GM18498 (cell line): ENCODE measurements at regions not wholly inside any gene's neighbourhood (a gene's known extent, or its start where the extent isn't known, plus 50 kb on each side); places are given as distances from the start of the nearest gene placed in this dataset.
A peak's percentile ranks its signal among the peaks of the same experiment; 100 is the strongest.

Source experiments
- ATAC-seq: cut with Tn5 transposase; IDR thresholded peaks from one replicate; pipeline ENCODE4 v1.9.1; 2021; ENCODE audit warnings: mild to moderate bottlenecking, moderate library complexity; ENCODE audit not compliant: unreplicated experiment

DNA sequence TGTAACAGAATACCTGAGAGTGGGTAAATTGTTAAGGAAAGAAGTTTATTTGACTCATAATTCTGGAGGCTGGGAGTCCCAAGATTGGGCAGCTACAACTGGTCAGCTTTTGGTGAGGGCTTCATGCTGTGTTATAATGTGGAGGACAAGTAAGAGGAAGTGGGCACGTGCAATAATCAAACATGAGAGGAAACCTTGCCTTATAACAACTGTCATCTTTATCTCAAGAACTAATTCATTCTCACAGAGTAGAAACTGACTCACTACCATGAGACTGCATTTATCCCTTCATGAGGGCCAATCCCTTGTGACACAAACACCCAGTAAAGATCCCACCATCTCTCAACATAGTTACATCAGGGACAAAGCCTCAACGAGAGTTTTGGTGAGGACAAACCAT lies 318.1 kb upstream of the NT5C1B start:
- ATAC-seq = no peak

DNA sequence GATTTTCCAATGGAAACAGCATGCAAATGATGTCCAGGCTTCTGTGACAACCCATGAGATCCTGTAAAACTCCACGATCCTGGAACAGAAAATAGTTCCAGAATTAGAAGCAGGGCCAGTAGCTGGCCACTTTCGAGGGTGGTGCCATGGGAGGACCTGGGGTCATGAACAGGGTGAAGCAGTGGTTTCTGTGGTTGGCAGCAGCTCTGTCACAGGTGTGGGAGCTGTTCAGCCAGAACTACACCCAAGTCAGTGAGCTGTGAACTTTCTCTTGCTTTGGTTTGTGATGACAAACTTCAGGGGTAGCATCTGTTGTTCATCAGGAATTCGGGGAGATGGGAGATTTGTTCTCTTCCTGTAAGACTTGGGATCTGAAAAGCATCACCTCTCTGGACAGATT lies 314.4 kb upstream of the NT5C1B start:
- peak; percentile 98 for ATAC-seq

DNA sequence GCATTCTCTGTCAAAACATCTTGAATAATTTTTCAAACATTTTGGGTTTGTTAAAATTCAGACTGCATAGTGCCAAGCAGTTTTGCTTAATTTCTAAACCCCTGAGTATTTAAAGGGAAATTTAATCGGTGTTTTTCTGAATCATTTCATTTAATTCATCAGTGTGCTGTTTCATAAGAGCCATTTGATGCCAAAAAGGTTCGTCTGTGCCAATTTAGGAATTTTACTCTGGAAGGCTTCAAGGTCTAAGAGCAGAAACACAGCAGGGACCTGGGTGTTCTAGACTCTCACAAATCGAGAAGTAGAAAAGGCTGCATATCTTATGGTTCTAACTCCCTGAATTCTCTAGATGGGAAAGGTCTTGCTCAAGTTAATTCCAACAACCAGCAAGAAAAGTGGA lies 311.9 kb upstream of the NT5C1B start:
- ATAC-seq = no peak

DNA sequence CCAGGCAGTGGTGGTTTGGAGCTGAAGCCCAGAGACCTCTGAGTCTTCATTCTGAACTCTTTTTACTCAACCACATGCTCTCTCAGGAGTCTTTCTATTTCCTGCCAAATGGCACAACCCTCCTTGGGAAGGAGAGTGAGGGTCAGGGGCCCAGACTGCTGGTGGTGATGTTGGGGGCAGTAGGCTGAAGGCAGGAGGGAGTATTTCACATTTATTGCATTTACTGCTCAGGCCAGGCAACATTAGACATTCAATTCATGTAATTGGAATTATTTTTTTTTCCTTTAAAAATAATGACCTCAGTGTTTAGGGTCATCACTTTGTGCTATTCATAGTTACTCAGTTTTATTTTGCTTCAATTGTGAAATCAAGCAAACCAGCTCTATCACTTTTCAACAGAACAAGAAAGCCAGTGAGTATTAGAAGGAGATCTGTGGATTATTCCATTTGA lies 311.3 kb upstream of the NT5C1B start:
- no peak for ATAC-seq

DNA sequence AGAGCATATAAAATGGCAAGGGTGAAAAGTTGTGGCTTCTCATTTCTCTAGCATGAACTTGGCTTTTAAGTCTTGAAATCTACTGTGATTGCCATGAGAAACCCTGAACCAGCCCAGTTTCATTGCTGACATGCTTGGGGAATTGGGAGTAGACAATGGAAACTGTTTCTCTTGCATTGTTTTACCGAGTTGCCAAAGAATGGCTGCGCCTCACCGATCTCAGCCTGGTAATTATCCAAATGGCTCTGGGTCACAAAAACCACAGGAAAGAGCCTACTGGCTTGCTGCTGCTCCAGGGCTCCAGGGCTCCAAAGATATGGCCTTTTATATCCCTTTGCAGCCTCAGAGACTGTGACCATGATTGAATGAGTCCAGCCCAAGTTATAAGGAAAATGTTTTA lies 310.4 kb upstream of the NT5C1B start:
- no peak for ATAC-seq

DNA sequence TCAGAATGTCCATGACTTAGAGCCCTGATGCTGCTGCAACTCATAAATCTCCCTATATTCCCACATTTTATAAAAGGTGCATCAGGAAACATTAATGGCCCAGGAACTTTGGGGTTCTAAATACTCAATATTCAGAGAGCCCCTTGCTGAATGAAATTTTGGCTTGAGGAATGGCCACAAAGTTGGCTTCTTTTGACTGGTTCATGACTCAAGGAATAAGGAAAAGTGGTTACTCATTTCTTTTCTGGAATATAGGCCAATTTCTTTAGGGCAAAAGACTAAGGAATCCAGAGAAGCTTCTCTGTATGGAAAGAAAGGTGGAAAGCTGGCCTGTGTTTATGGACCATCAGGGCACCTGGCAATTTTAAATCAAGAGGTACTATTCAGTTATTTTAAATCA lies 308.9 kb upstream of the NT5C1B start:
- ATAC-seq = no peak

DNA sequence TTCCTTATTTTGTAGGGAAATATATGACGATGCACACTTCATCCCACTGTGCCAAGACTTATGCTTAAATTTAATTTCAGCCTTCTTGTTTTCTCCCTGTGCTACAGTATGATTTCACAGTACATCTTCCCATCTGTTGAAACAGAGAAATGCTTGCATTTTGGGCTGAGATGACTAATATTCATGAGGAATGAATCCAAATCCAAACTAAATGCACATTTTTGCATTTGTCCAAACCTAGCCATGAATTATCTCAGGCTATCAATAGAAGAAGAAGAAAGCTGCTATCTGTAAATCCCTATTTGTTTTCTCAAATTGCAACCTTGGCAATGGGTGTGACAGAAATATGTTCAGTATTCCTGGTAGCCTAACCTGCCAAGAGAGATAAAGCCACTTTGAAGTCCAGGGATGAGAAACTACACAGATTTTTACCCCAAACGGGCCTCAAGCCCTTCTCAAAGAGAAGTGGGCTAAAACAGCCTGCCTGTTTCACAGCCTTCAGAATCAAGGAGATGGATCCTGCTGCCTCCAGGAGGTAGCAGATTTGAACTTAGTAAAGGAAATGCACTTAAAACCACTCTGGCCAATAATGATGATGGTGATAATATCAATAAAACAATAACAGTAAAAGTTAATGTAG lies 306.9 kb upstream of the NT5C1B start:
- ATAC-seq = no peak

DNA sequence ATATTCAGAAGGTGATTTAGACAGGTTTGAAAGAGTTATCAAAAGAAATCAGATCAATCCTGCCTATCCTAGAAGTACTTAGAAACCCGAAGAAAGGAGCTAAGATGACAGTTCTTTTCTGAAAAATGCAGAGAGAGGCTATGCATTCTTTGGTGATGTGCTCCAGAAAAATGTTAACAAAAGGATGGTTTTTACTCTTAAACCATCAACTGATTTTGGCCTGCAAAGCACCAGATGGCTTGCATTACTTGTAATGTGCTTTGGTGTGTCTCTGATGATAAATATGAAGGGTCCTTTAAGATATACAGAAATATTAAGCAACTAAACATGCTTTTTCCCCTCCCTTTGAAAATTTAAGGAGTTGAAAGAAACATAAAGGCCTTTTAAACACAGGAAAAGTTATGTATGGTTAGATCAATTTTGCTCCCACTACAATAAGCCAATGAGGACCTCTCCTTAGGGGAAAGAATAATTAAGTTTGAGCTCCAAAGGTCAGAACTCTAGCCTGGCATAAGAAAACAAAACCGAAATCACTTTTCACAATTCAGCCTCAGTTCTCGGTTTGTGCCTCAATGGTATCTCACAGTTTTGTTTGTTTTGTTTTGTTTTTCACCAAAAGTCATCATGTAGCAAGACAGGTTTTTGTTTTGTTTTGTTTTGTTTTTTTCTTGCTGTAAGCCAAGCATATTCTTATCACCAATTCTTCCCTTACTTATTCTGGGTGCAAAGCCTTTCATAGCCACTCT lies 302.4 kb upstream of the NT5C1B start:
- ATAC-seq = no peak

DNA sequence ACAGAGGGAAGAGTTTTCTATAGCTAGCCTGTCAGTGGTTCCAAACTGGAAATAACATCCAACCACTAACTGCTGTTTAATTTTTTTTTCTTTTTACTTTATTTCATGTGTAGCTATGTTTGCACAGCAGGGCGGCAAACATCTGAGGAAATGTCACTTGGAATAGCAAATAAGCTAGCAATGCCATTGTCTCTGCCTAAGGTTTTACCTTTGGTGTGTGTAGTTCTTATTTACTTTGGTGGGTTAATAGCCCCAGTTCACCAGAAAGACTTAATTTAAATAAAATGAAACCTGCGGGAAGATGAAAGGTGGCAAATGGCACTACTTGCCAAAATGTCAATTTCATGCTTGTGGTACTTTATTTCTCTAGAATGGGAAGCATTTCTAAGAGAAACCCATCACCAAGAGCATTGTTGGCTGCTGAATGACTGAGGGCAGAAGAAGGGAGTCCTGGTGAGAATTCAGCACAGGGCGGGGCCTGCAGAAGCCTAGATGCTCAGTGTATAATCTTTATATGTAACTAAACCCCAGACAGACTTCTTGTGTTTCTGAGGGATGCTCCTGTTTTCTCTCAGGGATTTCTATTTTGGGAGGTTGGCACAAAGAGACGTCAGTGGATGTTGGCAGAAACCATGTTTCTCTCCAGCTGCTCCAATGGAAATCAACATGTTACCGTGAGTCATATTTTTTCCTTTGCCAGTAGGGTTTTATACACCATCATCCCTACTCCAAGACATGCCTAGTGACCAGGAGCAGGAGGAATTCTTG lies 300.4 kb upstream of the NT5C1B start:
- ATAC-seq = no peak

DNA sequence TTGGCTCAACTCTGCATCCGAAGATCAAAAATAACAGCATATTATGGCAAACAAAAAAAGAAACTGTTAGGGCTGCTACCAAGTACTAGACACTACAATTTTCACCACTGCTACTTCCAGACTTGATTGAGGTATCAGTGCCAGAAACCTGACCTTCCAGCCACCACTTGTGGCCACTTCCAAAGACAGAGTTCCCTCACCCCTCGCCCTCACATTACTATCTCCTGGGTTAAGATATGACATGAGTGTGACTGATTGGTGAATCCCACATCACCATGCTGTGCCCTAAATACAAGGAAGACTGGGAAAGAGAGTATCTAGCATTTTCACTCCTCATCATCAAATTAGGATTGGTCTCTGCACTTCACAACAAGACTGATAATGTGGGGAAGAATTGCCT lies 296.1 kb upstream of the NT5C1B start:
- ATAC-seq = no peak

DNA sequence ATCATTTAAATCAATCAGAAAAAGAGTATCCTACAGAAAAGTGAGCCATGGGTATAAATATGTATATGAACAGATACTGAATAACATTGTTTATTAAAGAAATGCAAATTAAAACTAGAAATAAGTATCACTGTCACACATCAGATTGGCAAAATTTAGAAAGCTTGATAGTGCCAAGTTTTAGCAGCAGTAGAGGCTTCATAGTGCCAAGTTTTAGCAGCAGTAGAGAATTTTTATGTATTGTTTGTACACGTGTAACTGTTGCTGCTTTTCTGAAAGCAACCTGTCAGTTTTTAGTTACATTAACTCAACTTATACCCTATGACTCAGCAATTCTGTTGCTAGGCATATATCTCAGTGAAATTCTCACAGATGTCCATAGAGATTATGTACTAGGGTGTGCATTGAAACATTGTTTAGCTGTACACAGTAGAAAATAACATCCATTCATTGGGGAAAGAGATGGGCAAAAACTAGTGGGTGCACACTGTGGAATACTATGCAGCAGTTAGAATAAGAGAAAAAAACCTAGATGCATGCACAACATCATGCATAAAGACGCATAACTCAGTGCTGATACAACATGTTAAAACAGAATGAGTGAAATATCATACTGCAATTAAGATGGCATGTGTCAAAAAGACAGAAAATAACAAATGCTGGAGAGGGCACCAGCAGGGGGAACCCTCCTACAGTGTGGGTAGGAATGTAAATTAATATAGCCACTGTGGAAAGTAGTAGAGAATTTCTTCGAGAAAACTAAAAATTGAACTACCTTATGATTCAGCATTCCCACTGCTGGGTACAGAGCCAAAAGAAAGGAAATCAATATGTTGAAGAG lies 294.5 kb upstream of the NT5C1B start:
- no peak for ATAC-seq

DNA sequence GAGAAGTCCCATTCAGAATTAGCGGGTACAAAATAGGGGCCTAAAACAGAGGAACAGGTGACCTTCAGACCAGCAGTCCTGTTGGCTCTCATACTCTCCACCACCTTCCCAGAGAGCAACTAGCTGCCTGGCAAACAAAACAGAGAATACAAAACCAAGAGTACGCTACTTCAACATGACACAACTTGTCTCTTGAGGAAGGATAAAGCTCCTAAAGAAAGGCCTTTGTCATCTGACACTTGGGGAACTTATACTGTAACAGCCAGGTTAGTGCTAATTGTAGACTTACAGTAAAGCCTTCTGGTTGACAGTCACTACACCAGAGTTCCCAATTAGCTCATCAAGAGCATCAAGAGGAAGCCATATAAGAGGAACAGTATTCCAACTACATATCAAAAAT lies 282.1 kb upstream of the NT5C1B start:
- no peak for ATAC-seq

DNA sequence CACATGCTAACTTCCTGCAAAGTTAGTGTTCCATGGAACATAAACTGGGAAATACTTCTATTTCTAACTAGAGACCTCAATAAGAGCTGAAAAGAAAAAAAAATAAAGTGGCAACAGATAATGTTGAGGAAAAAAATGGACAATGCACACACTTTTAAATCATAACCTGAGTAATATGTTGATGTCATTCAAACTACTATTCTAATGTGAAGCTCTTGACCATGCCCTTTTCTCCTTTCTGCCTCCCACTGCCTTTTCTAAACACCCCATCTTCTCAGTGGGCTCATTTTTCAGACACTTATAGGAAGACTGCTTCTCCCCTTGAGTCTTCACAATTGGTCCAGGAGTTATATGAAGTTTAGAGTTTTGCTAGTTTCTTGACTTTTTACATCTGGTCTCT lies 280.9 kb upstream of the NT5C1B start:
- no peak for ATAC-seq

DNA sequence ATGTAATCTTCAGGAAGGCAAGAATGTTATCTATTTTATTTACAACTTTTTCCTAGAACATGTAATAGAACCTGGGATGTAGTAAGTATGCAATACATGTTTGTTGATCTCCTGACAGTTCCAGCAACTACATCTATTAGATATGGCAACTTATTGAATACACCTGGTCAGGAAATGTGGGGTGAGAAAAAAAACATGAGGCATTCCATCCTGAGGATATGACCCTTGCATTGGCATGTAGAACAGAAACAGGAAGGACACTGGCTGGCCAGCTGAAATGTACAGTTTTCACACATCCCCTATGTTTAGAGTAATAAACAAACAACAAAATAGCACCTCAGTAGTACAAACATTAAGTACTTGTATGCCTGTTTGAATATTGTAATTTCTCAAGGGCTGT lies 272.6 kb upstream of the NT5C1B start:
- no peak for ATAC-seq

DNA sequence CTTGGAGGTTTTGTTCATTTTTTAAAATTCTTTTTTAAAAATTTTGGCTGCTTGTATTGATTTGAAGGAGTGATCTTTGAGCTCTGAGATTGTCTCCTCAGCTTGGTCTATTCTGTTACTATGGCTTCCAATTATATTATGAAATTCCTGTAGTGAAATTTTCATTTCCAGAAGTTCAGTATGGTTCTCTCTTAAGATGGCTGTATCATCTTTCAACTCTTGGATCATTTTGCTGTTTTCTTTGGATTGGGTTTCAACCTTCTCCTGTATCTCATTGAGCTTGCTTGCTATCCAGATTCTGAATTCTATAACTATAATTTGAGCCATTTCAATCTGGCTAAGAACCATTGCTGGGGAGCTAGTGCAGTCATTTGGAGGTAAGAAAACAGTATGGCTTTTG lies 270.8 kb upstream of the NT5C1B start:
- ATAC-seq = no peak

DNA sequence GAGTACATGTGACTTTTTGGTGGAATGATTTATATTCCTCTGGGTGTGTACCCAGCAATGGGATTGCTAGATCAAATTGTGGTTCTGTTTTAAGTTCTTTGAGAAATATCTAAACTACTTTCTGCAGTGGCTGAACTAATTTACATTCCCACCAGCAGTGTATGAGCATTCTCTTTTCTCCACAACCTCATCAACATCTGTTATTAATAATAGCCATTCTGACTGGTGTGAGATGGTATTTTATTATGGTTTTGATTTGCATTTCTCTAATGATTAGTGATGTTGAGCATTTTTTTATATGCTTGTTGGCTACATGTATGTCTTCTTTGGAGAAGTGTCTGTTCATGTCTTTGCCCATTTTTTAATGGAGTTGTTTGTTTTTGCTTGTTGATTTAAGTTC lies 267.4 kb upstream of the NT5C1B start:
- ATAC-seq = no peak

DNA sequence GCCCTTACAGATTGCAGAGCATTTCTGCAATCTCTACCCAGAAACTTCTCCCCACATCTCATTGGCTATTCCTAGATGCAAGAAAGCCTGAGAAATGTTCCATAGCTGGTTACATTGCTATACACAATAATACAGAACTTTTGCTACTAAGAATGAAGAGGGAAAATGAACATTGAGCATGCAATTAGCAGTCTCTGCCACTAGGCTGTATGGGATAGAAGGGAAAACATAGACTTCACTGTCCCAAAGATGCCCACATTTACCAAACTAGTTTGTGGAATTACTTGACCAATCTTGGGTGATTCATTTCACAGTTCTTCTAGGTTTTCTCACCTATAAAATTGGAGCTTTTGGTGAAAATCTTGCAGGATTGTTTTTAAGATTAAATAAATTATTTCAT lies 265.7 kb upstream of the NT5C1B start:
- no peak for ATAC-seq

DNA sequence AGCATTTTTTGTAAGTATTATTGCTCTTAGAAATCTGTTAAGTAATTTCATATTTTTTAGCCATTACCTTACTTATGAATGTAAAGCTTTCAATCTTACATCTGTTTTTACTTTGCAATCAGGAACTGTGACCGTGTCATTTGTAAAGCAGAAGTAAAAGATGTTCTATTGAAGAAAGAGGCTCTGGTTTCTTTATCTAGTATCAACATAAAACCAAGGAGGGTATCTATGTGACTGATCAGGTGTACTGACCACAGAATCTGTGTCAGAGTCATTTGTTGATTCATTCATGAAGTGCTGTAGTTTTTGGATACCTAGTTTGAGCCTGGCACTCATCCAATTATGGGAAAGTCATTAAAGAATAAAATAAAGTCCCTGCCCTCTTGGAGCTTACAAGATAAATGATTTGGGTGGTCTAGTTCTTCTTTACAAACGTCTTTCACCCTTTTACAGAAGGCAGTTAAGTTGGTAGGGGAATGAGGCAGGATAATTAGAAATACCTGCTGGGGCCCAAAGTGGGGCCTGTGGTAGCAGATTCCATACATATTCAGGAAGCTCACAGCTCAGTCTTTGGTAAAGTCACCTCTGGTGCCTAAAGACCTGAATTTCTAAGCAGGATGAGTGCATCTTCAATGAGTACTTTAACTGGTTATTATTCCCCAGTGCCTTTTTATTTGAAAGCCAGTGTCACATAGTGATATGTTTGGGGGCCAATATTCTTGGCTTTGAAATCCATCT lies 260.6 kb upstream of the NT5C1B start:
- ATAC-seq = peak; percentile 93

DNA sequence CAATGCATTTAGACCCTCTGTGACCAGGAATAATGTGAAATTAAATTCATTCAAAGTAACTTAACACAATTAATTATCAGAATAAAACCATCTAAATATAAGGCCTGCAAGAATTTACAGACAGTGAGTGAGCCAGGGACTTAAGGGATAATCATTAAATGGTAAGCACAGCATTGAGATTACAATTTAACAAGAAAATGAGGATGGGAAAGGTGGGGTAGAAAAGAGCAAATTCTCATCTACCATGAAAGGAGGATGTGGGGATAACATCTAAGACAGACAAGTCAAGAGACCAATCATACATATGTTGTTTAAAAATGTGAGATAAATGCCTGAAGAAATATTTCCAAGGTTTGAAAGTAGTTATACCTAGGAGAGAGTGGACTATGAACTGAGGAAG lies 259.3 kb upstream of the NT5C1B start:
- no peak for ATAC-seq

DNA sequence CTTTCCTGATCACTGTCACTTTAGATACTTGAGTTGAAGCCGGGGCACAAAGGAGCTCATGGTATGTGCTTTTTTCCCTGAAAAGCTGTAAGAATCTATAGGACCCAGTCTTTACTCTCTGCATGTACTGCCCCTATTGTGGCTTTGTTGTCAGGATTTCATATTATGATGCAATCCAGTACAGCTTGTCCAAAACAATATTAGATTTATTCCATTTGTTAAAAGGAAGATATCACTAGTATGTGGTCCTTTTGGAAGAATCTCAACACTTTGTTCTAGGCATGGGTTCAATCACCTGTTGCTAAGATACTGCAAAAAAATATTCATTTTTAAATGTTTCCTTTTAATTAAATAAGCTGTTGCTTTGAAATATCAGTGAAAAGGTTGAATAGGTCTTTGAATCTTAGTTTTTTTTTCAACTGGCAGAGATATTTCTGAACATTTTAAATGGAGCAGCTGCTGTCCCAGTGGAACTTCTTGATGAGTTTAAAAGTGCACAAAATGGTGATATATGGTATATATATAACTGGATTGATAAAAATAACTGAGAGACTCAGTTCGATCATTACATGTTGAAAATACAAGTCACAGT lies 256.6 kb upstream of the NT5C1B start:
- ATAC-seq = no peak
